ENCODE measurements at regions not wholly inside any gene's neighbourhood (a gene's known extent, or its start where the extent isn't known, plus 50 kb on each side); places are given as distances from the start of the nearest gene placed in this dataset.

DNA sequence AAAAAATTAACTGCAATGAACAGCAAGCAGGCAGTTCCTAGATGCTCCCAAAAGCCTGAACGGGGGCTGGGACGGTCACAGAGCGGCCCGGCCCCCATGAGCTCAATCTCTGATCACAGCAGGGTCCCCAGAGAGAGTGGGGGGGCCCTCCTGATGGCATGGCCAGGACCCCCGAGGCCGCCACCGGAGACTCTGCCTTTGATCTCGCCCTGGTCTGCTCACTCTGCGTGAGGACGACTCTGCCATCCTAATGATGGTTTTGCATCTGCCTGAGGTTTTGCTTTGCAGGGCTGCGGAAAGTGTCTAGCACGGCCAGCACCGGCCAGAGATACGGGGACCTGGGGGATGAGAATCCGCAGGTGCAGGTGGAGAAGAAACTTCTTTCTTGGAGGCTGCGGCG lies 103.8 kb downstream of the SHOX start (continued):
- TF ChIP-seq POLR2AphosphoS5 (IDR thresholded peaks at IDR 0.05; ENCODE audit: low read depth), result no peak
- no peak for TF ChIP-seq NANOG (IDR thresholded peaks at IDR 0.05; ENCODE audit: borderline replicate concordance)

- DNase-seq (ENCODE audit: low spot score), result no peak
- no peak overlapping the region for H3K4me2 ChIP-seq
- Mint-ChIP-seq H3K9me3 (peaks cover 44% of the 10 kb centered on the region), H3K27me3 (ENCODE audit: insufficient read depth, low read depth, poor library complexity) (peaks cover 3% of the 10 kb centered on the region), H3K36me3 (ENCODE audit: low read depth) (peaks cover 24% of the 10 kb centered on the region), H3K4me3 (no peak overlapping the region), H3K4me1 (no peaks in the 10 kb centered on the region), H3K27ac (no peak overlapping the region)
- no peaks in the 10 kb centered on the region for H3K27me3 ChIP-seq (ENCODE audit: insufficient read depth)
- TF ChIP-seq ZNF462 (CRISPR knock-in tag; IDR thresholded peaks at IDR 0.05), result no peak
- TF ChIP-seq ETS1 (IDR thresholded peaks at IDR 0.05), result no peak
- no peak for TF ChIP-seq ZNF331 (CRISPR knock-in tag; IDR thresholded peaks at IDR 0.05; ENCODE audit: low read depth)
- TF ChIP-seq, protein P1, sequence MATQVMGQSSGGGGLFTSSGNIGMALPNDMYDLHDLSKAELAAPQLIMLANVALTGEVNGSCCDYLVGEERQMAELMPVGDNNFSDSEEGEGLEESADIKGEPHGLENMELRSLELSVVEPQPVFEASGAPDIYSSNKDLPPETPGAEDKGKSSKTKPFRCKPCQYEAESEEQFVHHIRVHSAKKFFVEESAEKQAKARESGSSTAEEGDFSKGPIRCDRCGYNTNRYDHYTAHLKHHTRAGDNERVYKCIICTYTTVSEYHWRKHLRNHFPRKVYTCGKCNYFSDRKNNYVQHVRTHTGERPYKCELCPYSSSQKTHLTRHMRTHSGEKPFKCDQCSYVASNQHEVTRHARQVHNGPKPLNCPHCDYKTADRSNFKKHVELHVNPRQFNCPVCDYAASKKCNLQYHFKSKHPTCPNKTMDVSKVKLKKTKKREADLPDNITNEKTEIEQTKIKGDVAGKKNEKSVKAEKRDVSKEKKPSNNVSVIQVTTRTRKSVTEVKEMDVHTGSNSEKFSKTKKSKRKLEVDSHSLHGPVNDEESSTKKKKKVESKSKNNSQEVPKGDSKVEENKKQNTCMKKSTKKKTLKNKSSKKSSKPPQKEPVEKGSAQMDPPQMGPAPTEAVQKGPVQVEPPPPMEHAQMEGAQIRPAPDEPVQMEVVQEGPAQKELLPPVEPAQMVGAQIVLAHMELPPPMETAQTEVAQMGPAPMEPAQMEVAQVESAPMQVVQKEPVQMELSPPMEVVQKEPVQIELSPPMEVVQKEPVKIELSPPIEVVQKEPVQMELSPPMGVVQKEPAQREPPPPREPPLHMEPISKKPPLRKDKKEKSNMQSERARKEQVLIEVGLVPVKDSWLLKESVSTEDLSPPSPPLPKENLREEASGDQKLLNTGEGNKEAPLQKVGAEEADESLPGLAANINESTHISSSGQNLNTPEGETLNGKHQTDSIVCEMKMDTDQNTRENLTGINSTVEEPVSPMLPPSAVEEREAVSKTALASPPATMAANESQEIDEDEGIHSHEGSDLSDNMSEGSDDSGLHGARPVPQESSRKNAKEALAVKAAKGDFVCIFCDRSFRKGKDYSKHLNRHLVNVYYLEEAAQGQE (IDR thresholded peaks at IDR 0.05; ENCODE audit: unreplicated experiment), result no peak
- no peak for TF ChIP-seq CTCF (conservative IDR thresholded peaks at IDR 0.05; ENCODE audit: low read depth in 2 of 2)
- TF ChIP-seq EZH2 (IDR thresholded peaks at IDR 0.05; ENCODE audit: low read depth, unreplicated experiment), result no peak
- no peak for TF ChIP-seq ZNF114 (CRISPR knock-in tag; IDR thresholded peaks at IDR 0.05)
- TF ChIP-seq NANOG (IDR thresholded peaks at IDR 0.05; ENCODE audit: borderline replicate concordance), result no peak
- TF ChIP-seq POLR2AphosphoS5 (IDR thresholded peaks at IDR 0.05; ENCODE audit: low read depth), result no peak
- no peak overlapping the region for H2AFZ ChIP-seq
- no peaks in the 10 kb centered on the region for H3K36me3 ChIP-seq (ENCODE audit: insufficient read depth)
- H3K27ac ChIP-seq (ENCODE audit: low read depth), result no peak overlapping the region
- H3F3A ChIP-seq (replicated peaks; ENCODE audit: low read depth), result no peaks in the 10 kb centered on the region
- H3K4me1 ChIP-seq (ENCODE audit: insufficient read depth), result no peaks in the 10 kb centered on the region
- H3K4me3 ChIP-seq, result no peak overlapping the region
- H3K9me2 ChIP-seq (ENCODE audit: insufficient read depth), result 0 out of 2 replicates have a peak, but pooled peaks cover 2% of the 10 kb centered on the region
- H3K79me2 ChIP-seq (replicated peaks; ENCODE audit: insufficient read depth), result no peaks in the 10 kb centered on the region
- H4K20me1 ChIP-seq (replicated peaks; ENCODE audit: insufficient read depth), result no peaks in the 10 kb centered on the region
- ATAC-seq, result no peak
Measured at GRCh38 chrX:733961-734360, 103.4 kb downstream of the SHOX start.

Measured in GM23338 (cell line).